ENCODE measurements at regions not wholly inside any gene's neighbourhood (a gene's known extent, or its start where the extent isn't known, plus 50 kb on each side); places are given as distances from the start of the nearest gene placed in this dataset.

GRCh38 chr9:135240871-135241311, 153.4 kb downstream of the OLFM1 start:
- FAIRE-seq: no peak

DNA sequence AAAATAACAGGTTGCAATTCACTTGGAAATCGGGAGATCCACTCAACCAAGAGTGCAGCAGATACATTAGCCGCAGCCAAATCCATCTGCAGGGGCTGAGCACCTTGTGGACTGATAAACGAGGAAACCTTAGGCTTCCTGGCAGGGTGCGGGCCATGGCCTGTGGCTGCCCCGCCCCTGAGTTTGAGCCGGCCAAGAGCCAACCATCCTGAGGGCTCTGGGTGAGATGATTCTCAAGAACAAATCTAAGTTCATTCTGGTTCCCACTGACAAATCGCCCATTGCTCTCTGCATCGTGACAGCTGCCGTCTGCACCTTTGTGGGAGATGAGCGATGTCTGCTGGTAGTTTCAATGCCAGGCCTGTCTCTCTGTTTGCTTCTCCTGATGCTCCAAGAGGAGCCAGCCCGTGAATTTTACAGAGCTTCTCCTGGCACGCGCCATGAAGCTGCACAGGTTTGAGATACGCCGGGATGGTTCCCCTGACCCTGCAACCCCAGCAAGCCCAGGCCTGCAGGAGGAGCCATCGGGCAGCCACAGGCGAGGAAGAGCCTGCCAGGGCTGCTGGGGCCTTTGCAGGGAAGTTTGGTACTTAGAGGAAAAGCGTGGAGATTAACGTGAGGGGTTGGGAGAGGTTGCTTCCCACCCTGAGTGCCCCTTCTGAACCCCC, 154.0 kb downstream of the OLFM1 start:
- FAIRE-seq: no peak

GRCh38 chr9:135242049-135242396, 154.6 kb downstream of the OLFM1 start:
- FAIRE-seq: no peak

- FAIRE-seq: no peak
These were observed 154.9 kb downstream of the OLFM1 start for GRCh38 chr9:135242406-135242805.

DNA sequence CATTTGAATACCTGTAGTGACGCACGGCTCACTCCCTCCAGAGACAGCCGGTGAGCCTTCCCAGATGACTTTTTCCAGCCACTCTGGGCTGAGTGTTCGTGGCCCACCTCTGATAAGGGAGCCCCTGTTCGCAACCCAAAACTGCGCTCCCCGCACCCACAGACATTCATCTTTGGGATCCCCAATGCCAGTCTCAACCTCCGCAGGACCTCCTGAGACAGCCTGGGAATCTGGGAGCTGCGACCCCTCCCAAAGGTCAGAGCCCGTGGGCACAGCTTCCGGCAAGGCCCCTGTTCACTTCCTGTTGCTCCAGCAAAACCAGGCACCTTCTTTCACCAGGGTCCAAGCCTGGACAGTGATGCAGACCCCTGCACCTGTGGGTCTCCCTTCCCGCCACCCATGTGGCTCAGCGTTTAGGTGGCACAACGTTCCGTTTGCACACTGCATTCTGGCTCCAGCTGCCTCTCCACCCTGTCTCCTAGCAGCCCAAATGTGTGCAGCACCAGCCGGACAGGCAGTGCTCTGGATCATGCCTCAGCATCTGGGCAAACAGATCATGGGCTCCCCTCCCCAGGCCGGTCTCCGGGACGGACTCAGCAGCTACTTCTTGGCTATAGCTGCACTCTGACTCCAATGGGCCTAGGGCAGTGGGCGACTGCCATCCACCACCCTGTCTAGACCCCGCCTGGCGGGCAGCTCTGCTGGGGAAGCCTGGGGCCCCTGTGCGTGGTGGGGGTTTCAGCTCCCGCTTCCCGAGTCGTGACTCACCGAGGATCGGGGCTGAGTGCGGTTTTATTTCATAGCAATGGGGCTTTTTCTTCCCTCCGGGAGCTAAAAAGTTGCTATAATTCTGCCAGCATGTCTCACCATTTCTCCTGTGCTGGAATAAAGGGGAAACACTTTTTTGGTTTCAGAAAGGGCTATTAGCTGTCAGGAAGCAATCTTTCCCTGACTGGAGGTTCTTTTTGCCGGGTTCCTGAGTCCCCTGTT, 156.0 kb downstream of the OLFM1 start:
- FAIRE-seq: no peak

- no peak for FAIRE-seq
These were observed 157.1 kb downstream of the OLFM1 start for GRCh38 chr9:135244271-135245221.

DNA sequence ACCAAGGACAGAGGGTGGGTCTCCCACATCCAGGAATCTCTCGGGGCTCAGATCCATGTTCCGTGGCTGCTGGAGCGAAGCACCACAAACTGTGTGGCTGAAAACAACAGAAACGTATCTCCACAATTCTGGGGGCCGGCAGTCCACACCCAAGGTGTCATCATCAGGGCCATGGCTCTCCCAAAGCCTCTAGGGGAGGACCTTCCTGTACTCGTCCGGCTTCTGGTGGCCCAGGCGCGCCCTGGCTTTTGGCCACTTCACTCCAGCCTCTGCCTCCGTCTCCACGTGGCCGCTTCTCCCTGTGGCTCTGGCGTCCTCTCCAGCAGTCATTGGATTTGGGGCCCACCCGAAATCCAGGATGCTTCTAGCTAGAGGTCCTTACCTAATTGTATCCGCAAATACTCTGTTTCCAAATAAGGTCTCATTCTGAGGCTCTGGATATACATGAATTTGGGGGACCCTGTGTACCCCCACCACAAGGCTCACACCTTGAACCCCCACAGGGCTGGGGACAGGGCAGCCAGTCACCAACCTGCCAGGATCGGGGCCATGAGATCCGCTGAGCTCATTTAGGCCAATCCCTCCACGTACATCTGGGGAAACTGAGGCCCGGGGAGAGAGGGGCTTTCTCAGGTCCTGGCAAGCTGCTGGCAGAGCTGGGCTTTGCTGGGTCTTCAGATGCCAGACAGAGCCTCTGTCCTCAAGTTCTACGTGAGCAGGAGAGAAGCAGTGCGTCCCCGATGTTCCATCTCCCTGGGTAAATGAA, 158.2 kb downstream of the OLFM1 start:
- FAIRE-seq: no peak

GRCh38 chr9:135246248-135247205, 159.1 kb downstream of the OLFM1 start:
- no peak for FAIRE-seq

GRCh38 chr9:135247227-135247930, 159.9 kb downstream of the OLFM1 start:
- no peak for FAIRE-seq

DNA sequence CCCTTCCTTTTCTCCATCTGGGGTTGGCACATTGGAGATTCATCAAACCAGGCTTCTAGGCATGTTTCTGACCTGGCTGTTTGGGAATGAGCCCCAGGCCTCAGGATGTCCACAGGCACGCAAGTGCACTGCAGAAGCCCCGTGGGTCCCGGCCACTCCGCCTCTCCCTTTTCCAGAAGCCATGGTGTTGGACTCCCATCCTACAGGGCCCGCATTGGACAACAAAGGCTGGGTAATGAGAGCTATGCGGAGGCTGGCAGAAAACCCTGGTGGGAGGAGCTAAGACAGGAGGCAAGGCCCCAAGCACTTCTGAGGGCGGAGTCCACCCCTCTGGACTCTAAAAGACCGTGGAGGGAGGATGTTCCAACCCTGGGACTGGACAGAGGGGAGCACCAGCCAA, 160.6 kb downstream of the OLFM1 start:
- FAIRE-seq: no peak

GRCh38 chr9:135248721-135249120, 161.3 kb downstream of the OLFM1 start:
- FAIRE-seq: no peak

DNA sequence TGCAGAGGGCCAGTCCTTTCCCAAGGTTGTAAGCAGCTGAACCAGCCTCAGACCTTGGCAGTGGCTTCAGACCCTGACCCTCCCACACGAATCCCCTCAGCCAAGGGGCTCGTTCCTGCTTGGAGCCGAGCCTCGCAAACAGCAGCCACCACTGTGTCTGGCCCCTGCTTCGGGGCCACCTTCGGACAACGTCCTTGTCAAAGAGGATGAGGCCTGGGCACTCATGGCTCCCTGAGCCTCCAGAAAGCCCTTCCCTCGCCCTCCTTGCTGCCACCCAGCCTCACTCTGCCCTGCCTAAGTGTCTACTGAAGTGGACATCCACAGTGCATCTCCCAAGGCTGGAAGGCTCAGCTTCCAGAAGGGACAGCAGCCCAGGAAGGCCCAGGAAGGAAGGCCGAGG, 161.7 kb downstream of the OLFM1 start:
- no peak for FAIRE-seq

GRCh38 chr9:135249711-135250110, 162.2 kb downstream of the OLFM1 start:
- FAIRE-seq: no peak

- no peak for FAIRE-seq
These were observed 163.9 kb downstream of the OLFM1 start for GRCh38 chr9:135251331-135251761.

DNA sequence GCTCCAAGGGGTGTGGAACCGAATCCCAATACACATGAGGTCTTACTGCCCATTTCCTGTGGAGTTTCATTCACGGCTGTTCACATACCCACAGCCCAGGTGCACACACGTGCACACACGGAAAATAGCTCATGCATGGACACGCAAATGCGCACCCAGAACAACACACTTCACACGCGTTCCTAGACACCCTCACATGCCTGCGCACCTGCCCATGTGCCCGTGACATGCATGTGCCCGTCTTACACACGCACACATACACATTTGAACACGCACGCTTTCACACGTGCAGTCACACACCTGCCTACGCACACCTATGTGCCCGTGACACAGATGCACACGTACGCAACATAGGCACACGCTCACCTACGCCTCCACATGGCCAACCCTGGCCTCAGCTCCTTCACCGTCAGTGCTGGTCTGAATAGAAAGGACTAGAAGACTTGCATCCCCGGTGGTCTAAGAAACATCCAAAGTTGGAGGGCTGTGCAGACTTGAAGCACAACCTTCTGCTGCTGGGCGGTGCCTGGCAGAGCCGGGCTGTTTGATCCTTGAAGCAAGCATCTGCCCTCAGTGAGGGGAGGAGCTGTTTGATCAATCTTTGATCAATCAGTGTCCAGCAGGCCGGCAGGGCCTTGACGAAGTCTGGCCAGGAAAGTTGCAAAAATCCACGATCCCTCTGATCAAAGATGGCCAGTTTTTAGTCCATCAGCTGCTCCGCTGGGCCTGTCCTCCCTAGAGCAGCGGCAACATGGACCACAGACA, 164.7 kb downstream of the OLFM1 start:
- no peak for FAIRE-seq

DNA sequence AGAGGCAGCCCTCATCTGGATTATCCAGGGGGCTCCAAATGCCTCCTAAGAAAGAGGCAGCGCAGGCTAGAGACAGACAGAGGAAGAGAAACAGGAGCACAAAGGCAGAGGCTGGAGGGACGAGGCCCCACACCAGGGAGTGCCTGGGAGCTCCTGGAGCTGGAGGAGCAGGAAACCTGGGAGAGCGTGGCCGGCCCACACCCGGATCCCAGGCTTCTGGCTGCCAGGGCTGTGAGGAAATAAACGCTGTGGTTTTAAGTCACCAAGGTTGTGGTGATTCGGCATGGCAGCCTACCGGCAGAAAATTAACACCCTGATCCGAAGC, 165.5 kb downstream of the OLFM1 start:
- FAIRE-seq: no peak

- no peak for FAIRE-seq
These were observed 166.0 kb downstream of the OLFM1 start for GRCh38 chr9:135253305-135254004.

- FAIRE-seq: no peak
These were observed 166.9 kb downstream of the OLFM1 start for GRCh38 chr9:135254176-135255032.

All from endometrium (tissue), 2 donors.